ENCODE measurements at regions not wholly inside any gene's neighbourhood (a gene's known extent, or its start where the extent isn't known, plus 50 kb on each side); places are given as distances from the start of the nearest gene placed in this dataset.
"Not testable (repeated sequence)": the region's sequence is repeated elsewhere in the genome, so short reads cannot be mapped to it uniquely, and the experiment has no call there.

GRCh38 chr15:54776410-54776809 is 420.3 kb downstream of the RSL24D1 start:
- H3K4me1 Mint-ChIP-seq (ENCODE audit: low read depth, unreplicated experiment) = no peaks in the 10 kb centered on the region
- DNase-seq = no peak
- intact Hi-C loops (cut with micrococcal nuclease; ENCODE audit: unreplicated experiment) = no loop called here
- no peaks in the 10 kb centered on the region for H3K27me3 Mint-ChIP-seq (ENCODE audit: unreplicated experiment)
- no peak overlapping the region for H3K4me3 Mint-ChIP-seq (ENCODE audit: low read depth, unreplicated experiment)
- no peak overlapping the region for H3K27ac Mint-ChIP-seq (ENCODE audit: unreplicated experiment)
- no peaks in the 10 kb centered on the region for H3K9me3 Mint-ChIP-seq (ENCODE audit: low read depth, unreplicated experiment)
- no peaks in the 10 kb centered on the region for H3K36me3 Mint-ChIP-seq (ENCODE audit: insufficient read depth, unreplicated experiment)
- CTCF ChIA-PET = interaction anchor here (0.6 kb wide), 1 partner anchor 58 kb away, joined by 3 read pairs; no protein-coding TSS in a partner anchor
- no peak for TF ChIP-seq CTCF (IDR thresholded peaks at IDR 0.05; ENCODE audit: unreplicated experiment)
- no TSS peak for BruUV-seq (replicated peaks)

- no peaks in the 10 kb centered on the region for H3K27me3 Mint-ChIP-seq (ENCODE audit: unreplicated experiment)
- intact Hi-C loops (cut with micrococcal nuclease; ENCODE audit: unreplicated experiment) = no loop called here
- BruUV-seq (replicated peaks) = no TSS peak
- no peaks in the 10 kb centered on the region for H3K4me1 Mint-ChIP-seq (ENCODE audit: low read depth, unreplicated experiment)
- no peak overlapping the region for H3K4me3 Mint-ChIP-seq (ENCODE audit: low read depth, unreplicated experiment)
- TF ChIP-seq CTCF (IDR thresholded peaks at IDR 0.05; ENCODE audit: unreplicated experiment) = no peak
- CTCF ChIA-PET = no interaction called here
- no peak overlapping the region for H3K27ac Mint-ChIP-seq (ENCODE audit: unreplicated experiment)
- H3K36me3 Mint-ChIP-seq (ENCODE audit: insufficient read depth, unreplicated experiment) = no peaks in the 10 kb centered on the region
- peaks cover 6% of the 10 kb centered on the region for H3K9me3 Mint-ChIP-seq (ENCODE audit: low read depth, unreplicated experiment)
- no peak for DNase-seq
These were observed 424.1 kb downstream of the RSL24D1 start for GRCh38 chr15:54772663-54773062.

GRCh38 chr15:54749461-54749860 is 447.3 kb downstream of the RSL24D1 start:
- CTCF ChIA-PET; H3K4me1 Mint-ChIP-seq (ENCODE audit: low read depth, unreplicated experiment); H3K4me3 Mint-ChIP-seq (ENCODE audit: low read depth, unreplicated experiment); BruUV-seq (replicated peaks); DNase-seq; intact Hi-C loops (cut with micrococcal nuclease; ENCODE audit: unreplicated experiment); H3K27me3 Mint-ChIP-seq (ENCODE audit: unreplicated experiment); H3K27ac Mint-ChIP-seq (ENCODE audit: unreplicated experiment); H3K36me3 Mint-ChIP-seq (ENCODE audit: insufficient read depth, unreplicated experiment): not testable (repeated sequence)
- peaks cover 12% of the 10 kb centered on the region for H3K9me3 Mint-ChIP-seq (ENCODE audit: low read depth, unreplicated experiment)

- CTCF ChIA-PET = no interaction called here
- Mint-ChIP-seq H3K9me3 (ENCODE audit: low read depth, unreplicated experiment) (peaks cover 22% of the 10 kb centered on the region), H3K27me3 (ENCODE audit: unreplicated experiment) (no peaks in the 10 kb centered on the region), H3K27ac (ENCODE audit: unreplicated experiment) (no peak overlapping the region), H3K4me1 (ENCODE audit: low read depth, unreplicated experiment) (no peaks in the 10 kb centered on the region), H3K36me3 (ENCODE audit: insufficient read depth, unreplicated experiment) (no peaks in the 10 kb centered on the region), H3K4me3 (ENCODE audit: low read depth, unreplicated experiment) (no peak overlapping the region)
- intact Hi-C loops (cut with micrococcal nuclease; ENCODE audit: unreplicated experiment) = no loop called here
- TF ChIP-seq CTCF (IDR thresholded peaks at IDR 0.05; ENCODE audit: unreplicated experiment) = no peak
- DNase-seq = no peak
- BruUV-seq (replicated peaks) = no TSS peak
These were observed 474.3 kb downstream of the RSL24D1 start for GRCh38 chr15:54722342-54722986.

- CTCF ChIA-PET = interaction anchor here (0.7 kb wide), 1 partner anchor 57 kb away, joined by 3 read pairs; no protein-coding TSS in a partner anchor
- no peaks in the 10 kb centered on the region for H3K36me3 Mint-ChIP-seq (ENCODE audit: insufficient read depth, unreplicated experiment)
- no peak overlapping the region for H3K4me3 Mint-ChIP-seq (ENCODE audit: low read depth, unreplicated experiment)
- H3K9me3 Mint-ChIP-seq (ENCODE audit: low read depth, unreplicated experiment) = peaks cover 15% of the 10 kb centered on the region
- no peak for DNase-seq
- TF ChIP-seq CTCF (IDR thresholded peaks at IDR 0.05; ENCODE audit: unreplicated experiment) = no peak
- no peak overlapping the region for H3K27ac Mint-ChIP-seq (ENCODE audit: unreplicated experiment)
- H3K4me1 Mint-ChIP-seq (ENCODE audit: low read depth, unreplicated experiment) = no peaks in the 10 kb centered on the region
- BruUV-seq (replicated peaks) = no TSS peak
- intact Hi-C loops (cut with micrococcal nuclease; ENCODE audit: unreplicated experiment) = no loop called here
- H3K27me3 Mint-ChIP-seq (ENCODE audit: unreplicated experiment) = no peaks in the 10 kb centered on the region
These were observed 477.4 kb downstream of the RSL24D1 start for GRCh38 chr15:54719325-54719724.

Measured in Calu3 (cell line).